GM21717 (cell line): ENCODE measurements at regions not wholly inside any gene's neighbourhood (a gene's known extent, or its start where the extent isn't known, plus 50 kb on each side); places are given as distances from the start of the nearest gene placed in this dataset.
A peak's percentile ranks its signal among the peaks of the same experiment; 100 is the strongest.

ENCODE experiments used
- ATAC-seq: cut with Tn5 transposase; IDR thresholded peaks from one replicate; pipeline ENCODE4 v1.9.1; 2021; ENCODE audit warnings: mild to moderate bottlenecking, moderate library complexity; ENCODE audit not compliant: unreplicated experiment

- ATAC-seq = no peak
These were observed 288.6 kb upstream of the CNTN6 start for GRCh38 chr3:804211-804610.

- ATAC-seq = no peak
These were observed 287.5 kb upstream of the CNTN6 start for GRCh38 chr3:805326-805725.

DNA sequence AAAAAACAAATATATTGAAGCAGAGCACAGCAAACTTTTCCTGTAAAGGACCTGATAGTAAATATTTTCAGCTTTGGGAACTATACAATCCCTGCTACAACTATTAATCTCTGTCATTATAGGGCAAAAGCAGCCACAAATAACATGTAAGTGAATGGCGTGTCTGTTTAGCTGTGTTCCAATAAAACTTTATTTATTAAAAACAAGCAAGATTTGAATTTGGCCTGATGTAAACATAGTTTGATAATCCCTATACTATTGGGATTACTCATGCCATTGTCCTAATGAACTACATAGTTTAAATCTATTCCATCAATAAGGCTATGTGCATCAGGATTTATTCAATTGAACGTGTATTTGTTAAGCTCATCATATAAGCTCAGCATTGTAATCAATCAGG lies 286.8 kb upstream of the CNTN6 start:
- ATAC-seq = no peak

DNA sequence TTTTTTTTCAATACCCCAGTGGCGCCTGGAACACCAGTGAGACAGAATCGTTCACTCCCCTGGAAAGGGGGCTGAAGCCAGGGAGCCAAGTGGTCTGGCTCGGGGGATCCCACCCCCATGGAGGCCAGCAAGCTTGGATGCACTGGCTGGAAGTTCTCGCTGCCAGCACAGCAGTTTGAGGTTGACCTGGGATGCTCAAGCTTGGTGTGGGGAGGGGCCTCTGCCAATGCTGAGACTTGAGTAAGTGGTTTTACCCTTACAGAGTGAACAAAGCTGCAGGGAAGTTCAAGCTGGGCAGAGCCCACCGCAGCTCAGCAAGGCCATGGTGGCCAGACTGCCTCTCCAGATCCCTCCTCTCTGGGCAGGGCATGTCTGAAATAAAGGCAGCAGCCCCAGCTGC lies 276.2 kb upstream of the CNTN6 start:
- no peak for ATAC-seq

- no peak for ATAC-seq
These were observed 258.1 kb upstream of the CNTN6 start for GRCh38 chr3:834679-835078.

GRCh38 chr3:835096-835495 lies 257.7 kb upstream of the CNTN6 start:
- no peak for ATAC-seq

DNA sequence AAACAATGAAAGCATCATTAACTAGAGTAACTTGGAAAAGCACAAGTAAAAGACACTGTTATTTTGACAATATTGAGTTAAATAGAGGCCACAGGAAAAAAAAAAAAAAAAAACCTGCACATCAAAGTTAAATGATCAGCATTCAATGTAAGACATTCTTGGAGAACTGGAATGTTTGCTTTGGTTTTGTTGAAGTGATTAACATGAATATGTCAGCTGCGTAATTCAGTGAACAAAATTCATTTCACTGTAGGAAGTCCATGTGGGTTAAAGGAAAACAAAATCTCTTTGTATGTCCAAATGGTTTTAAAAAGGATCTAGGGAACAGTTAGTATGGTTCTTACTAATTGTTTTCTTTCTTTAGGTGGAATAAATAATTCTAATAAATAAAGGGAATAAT lies 252.8 kb upstream of the CNTN6 start:
- ATAC-seq = no peak

DNA sequence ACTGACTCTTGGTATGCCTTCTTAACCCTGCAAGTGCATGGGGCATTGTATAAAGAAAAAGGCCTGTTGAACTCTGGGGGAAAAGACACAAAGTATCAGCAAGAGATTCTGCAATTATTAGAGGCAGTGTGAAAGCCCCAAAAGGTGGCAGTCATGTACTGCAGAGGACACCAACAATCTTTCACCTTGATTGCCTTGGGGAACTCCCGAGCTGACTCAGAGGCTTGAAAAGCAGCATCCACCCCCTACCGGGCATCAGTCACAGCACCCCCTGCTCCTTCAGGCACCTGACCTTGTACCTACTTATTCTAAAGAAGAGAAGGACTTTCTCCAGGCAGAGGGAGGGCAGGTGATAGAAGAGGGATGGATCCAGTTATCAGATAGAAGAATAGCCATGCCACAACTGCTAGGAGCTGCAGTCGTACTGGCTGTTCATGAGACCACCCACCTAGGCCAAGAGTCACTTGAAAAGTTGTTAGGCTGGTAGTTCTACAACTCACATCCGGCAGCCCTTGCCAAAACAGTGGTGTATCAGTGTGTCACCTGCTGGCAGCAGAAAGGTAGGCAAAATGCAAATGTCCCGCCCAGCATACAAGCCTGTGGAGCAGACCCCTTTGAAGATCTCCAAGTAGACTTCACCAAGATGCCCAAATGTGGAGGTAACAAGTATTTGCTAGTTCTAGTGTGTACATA lies 241.6 kb upstream of the CNTN6 start:
- ATAC-seq = peak; percentile 75

GRCh38 chr3:852033-852432 lies 240.8 kb upstream of the CNTN6 start:
- ATAC-seq = no peak

- no peak for ATAC-seq
These were observed 239.3 kb upstream of the CNTN6 start for GRCh38 chr3:853489-853888.

DNA sequence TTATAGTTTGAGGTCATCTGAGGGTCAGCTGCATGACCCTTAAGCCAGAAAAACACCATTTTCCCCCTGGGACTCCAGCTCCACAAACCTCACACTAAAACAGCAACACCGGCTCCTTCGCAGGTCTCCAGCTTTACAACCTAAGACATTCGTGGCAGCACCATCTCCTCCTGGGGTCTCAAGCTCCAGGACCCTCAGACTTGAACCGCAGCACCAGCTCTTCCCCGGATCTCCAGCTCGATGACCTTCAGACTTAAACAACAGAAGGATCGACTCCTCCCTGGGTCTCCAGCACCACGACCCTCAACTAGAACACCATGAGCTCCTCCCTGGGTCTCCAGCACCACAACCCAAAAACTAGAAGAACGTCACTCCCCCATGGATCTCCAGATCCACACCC lies 233.7 kb upstream of the CNTN6 start:
- no peak for ATAC-seq

DNA sequence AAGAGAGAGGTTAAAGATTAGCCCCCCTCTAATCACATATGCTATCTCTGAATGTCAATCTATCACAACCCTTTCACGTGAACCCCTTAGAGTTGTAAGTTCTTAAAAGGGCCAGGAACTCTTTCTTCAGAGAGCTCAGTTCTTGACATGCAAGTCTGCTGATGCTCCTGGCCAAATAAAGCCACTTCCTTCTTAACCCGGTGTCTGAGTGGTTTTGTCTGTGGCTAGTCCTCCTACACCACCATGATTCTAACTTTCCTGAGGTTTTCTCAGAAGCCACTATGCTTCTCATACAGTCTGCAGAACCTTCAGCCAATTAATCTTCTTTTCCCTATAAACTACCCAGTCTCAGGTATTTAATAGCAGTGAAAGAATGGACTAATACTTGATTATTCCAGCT lies 231.1 kb upstream of the CNTN6 start:
- no peak for ATAC-seq

DNA sequence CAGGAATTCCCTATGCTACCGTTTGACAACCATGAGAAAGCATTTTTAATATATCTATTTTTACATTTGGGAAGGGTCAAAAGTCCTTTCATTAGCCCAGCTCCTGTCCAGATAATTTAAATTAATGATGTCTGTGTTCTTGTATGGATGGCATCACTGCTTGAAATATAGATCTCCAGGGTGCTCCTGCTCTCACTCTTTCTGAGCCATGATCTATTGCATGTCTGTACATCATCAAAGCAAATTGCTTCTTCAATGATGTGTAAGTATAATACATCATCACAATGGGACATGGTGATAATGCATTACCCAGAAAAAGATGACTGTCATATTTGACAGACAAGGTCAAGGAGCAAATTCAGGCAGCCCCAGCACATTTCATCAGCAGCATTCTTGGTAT lies 223.6 kb upstream of the CNTN6 start:
- no peak for ATAC-seq

DNA sequence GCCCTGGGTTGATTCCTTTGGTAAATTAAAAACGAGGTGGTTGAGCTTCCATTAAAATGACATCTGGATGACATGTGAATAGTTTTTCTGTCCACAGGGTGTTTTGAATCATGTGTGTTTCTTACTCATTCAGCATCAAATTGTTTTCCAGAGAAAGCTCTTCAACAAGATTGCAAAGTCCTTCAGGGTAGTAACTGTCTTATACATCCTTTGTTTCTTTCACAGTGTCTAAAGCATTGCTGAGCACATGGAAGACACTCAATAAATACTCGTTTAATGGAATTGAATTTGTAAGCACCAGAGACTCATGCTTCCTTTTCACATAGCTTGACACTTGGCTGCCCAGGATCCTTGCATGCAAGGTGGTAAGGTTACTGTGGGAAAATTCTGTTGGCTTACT lies 223.1 kb upstream of the CNTN6 start:
- ATAC-seq = no peak

- ATAC-seq = no peak
These were observed 221.2 kb upstream of the CNTN6 start for GRCh38 chr3:871651-872050.

DNA sequence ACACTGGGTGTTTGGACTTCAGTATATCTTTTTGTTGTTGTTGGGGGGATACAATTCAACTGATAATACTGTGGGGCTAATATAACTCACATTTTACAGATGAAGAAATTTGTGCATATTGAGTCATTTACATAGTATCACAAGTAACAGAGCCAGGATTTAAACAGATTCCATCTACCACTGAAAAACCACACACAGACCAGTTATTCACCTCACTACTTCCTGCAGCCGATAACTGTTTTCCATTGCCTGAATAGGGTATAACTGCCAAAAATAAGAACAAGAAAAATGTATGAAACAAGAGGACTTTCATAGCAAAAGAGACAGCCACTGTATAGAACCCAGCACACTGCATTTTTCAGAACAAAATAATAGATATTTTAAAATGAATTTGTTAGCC lies 215.8 kb upstream of the CNTN6 start:
- ATAC-seq = no peak

DNA sequence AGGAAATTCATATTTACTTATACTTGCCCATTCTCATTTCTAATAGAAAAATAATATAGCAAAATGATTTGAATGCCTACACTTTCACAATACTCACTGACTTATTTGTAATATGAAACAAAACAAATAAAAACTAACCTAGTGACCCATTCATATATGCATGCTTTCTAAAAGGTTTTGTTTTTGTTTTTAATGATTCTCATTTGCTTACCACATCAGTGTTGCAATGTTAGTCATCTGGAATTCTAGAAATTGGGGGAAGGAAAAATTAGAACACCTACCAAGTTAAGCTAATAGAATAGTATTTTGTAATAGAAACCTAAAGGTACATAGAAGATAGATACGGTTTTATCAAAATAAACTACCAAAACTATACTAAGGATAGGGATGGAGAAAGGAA lies 214.1 kb upstream of the CNTN6 start:
- no peak for ATAC-seq

GRCh38 chr3:880371-880770 lies 212.5 kb upstream of the CNTN6 start:
- no peak for ATAC-seq

DNA sequence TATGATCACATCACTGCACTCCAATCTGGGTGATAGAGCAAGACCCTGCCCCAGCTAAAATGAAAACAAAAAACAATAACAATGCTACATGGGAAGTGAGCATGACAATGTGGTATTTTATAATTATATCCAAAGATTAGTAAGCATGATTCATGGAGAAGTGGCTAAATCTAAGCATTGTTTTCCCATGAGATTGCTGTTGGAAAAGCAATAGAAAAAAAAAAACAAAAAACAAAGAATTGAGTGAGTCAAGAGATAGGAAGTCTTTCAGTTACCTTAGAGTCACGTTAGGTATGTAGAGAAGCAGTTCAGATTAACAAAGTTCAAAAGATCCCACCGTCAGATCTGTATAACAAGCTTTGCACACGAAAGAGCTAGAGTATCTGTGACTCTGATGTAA lies 210.3 kb upstream of the CNTN6 start:
- ATAC-seq = no peak

- ATAC-seq = peak; percentile 86
These were observed 190.7 kb upstream of the CNTN6 start for GRCh38 chr3:901953-902778.

- ATAC-seq = no peak
These were observed 187.6 kb upstream of the CNTN6 start for GRCh38 chr3:905217-905616.

- no peak for ATAC-seq
These were observed 186.1 kb upstream of the CNTN6 start for GRCh38 chr3:906739-907138.

GRCh38 chr3:908839-909238 lies 184.0 kb upstream of the CNTN6 start:
- no peak for ATAC-seq
